ENCODE measurements at regions not wholly inside any gene's neighbourhood (a gene's known extent, or its start where the extent isn't known, plus 50 kb on each side); places are given as distances from the start of the nearest gene placed in this dataset.

- TF ChIP-seq CHD7 (IDR thresholded peaks at IDR 0.05; ENCODE audit: insufficient replicate concordance, low read length) (no peak), NRF1 (IDR thresholded peaks at IDR 0.05; ENCODE audit: low read depth, low read length) (no peak), EZH2 (IDR thresholded peaks at IDR 0.05; ENCODE audit: low read depth, low read length, severe bottlenecking) (no peak), NANOG (IDR thresholded peaks at IDR 0.05; ENCODE audit: insufficient read depth, low read depth, low read length, poor library complexity, severe bottlenecking) (no peak), FOSL1 (IDR thresholded peaks at IDR 0.05; ENCODE audit: insufficient read depth, low read depth, low read length) (no peak), TAF1 (IDR thresholded peaks at IDR 0.05; ENCODE audit: low read depth, low read length) (no peak)
Observed at GRCh38 chr12:46650688-46651087, 175.1 kb downstream of the SLC38A4 start (continued).
